K562 (cell line): ENCODE measurements at regions not wholly inside any gene's neighbourhood (a gene's known extent, or its start where the extent isn't known, plus 50 kb on each side); places are given as distances from the start of the nearest gene placed in this dataset.
A peak's percentile ranks its signal among the peaks of the same experiment; 100 is the strongest.

ENCODE experiments used
- CTCFL ChIP-seq: IDR thresholded peaks from 2 replicates; pipeline ENCODE4 v1.6.1; 2011; ENCODE audit warnings: borderline replicate concordance, low read depth, mild to moderate bottlenecking, moderate library complexity, low read length; ENCODE audit not compliant: insufficient read depth, poor library complexity, severe bottlenecking
- ELK3 ChIP-seq: fragments of 450-650 bp; formaldehyde crosslinking; IDR thresholded peaks from 2 replicates; pipeline ENCODE4 v1.4.0; 2020; ENCODE audit warnings: mild to moderate bottlenecking
- HNRNPL ChIP-seq: fragments of 200-400 bp; formaldehyde crosslinking; IDR thresholded peaks from 2 replicates; pipeline ENCODE4 v1.6.1; 2017; ENCODE audit warnings: low read depth, mild to moderate bottlenecking, low read length
- ID3 ChIP-seq, 2 experiments: fragments of 250-450 bp in 1 of 2; fragments of 450-650 bp in 1 of 2; sonication (Bioruptor Pico) in 1 of 2; IDR thresholded peaks; 2 replicates each; pipeline versions ENCODE4 v1.6.1 to v1.8.0; 2016 to 2021; ENCODE audit warnings: mild to moderate bottlenecking in 2 of 2, moderate library complexity in 2 of 2, missing compliant biosample characterization in 1 of 2, missing genetic modification characterization in 1 of 2
- IFI16 ChIP-seq: fragments of 250-450 bp; sonication (Bioruptor Pico); IDR thresholded peaks from 2 replicates; pipeline ENCODE4 v2.1.2; 2022; ENCODE audit warnings: mild to moderate bottlenecking, inconsistent platforms
- KLF10 ChIP-seq: fragments of 250-450 bp; sonication (Bioruptor Pico); IDR thresholded peaks from 2 replicates; pipeline ENCODE4 v1.6.1; 2021; ENCODE audit warnings: matching md5 sums
- MBD2 ChIP-seq: sonication (generic); IDR thresholded peaks from 2 replicates; pipeline ENCODE4 v1.6.1; 2016; ENCODE audit warnings: low read depth, borderline replicate concordance
- MTF1 ChIP-seq: fragments of 250-450 bp; sonication (Bioruptor Pico); IDR thresholded peaks from 2 replicates; pipeline ENCODE4 v1.9.0; 2021; ENCODE audit warnings: moderate library complexity, mild to moderate bottlenecking, inconsistent platforms, borderline replicate concordance
- PREB ChIP-seq: sonication (generic); formaldehyde crosslinking; IDR thresholded peaks from 2 replicates; pipeline ENCODE4 v1.8.1; 2023; ENCODE audit warnings: mild to moderate bottlenecking, missing genetic modification reagents
- PYGO2 ChIP-seq: fragments of 450-650 bp; IDR thresholded peaks from 2 replicates; pipeline ENCODE4 v1.6.1; 2016; ENCODE audit warnings: mild to moderate bottlenecking, missing genetic modification characterization, moderate library complexity, missing compliant biosample characterization
- RB1 ChIP-seq: fragments of 450-650 bp; IDR thresholded peaks from 2 replicates; pipeline ENCODE4 v1.6.1; 2017; ENCODE audit warnings: low read depth, mild to moderate bottlenecking
- RNF2 ChIP-seq: sonication (generic); IDR thresholded peaks from 2 replicates; pipeline ENCODE4 v1.6.1; 2016
- SFPQ ChIP-seq: fragments of 200-400 bp; formaldehyde crosslinking; IDR thresholded peaks from 2 replicates; pipeline ENCODE4 v1.6.1; 2017; ENCODE audit warnings: mild to moderate bottlenecking, low read depth, low read length, moderate library complexity
- SNAPC5 ChIP-seq: fragments of 250-450 bp; sonication (Bioruptor Pico); IDR thresholded peaks from 2 replicates; pipeline ENCODE4 v1.8.0; 2021; ENCODE audit warnings: moderate library complexity, mild to moderate bottlenecking, inconsistent platforms
- SPI1 ChIP-seq: IDR thresholded peaks from 2 replicates; pipeline ENCODE4 v1.6.1; 2011; ENCODE audit warnings: low read depth, low read length, control low read depth, borderline replicate concordance
- STAT5A ChIP-seq: IDR thresholded peaks from 2 replicates; pipeline ENCODE4 v1.6.1; 2012; ENCODE audit warnings: low read length, inconsistent platforms, borderline replicate concordance
- ZBED1 ChIP-seq: IDR thresholded peaks from 2 replicates; pipeline ENCODE4 v1.6.1; 2014
- ZNF184 ChIP-seq: sonication (generic); formaldehyde crosslinking; IDR thresholded peaks from 2 replicates; pipeline ENCODE4 v1.5.0; 2020; ENCODE audit warnings: missing genetic modification reagents
- ZNF197 ChIP-seq: fragments of 200-800 bp; sonication (Bioruptor generic); IDR thresholded peaks from 2 replicates; pipeline ENCODE4 v1.6.1; 2016; ENCODE audit warnings: low read depth, missing genetic modification characterization, missing compliant biosample characterization
- ZNF354B ChIP-seq: fragments of 250-450 bp; sonication (Bioruptor Pico); IDR thresholded peaks from 2 replicates; pipeline ENCODE4 v1.4.0; 2020

- TF ChIP-seq SPI1: no peak
- TF ChIP-seq SFPQ: no peak
- peak; percentile 49; the same call in 1 of the 2 replicates for TF ChIP-seq RNF2
- TF ChIP-seq ZNF197 (CRISPR knock-in tag): no peak
- no peak for TF ChIP-seq IFI16 (CRISPR knock-in tag)
- TF ChIP-seq ZNF184 (CRISPR knock-in tag): no peak
- no peak for TF ChIP-seq ZBED1
- no peak for TF ChIP-seq ZNF354B (CRISPR knock-in tag)
- no peak for TF ChIP-seq CTCFL
- TF ChIP-seq HNRNPL: no peak
- TF ChIP-seq PYGO2 (tag): no peak
- TF ChIP-seq RB1: peak; percentile 41; the same call in 1 of the 2 replicates
- TF ChIP-seq STAT5A: no peak
- TF ChIP-seq MBD2: no peak
- TF ChIP-seq SNAPC5 (CRISPR knock-in tag): no peak
- no peak for TF ChIP-seq KLF10 (CRISPR knock-in tag)
- no peak for TF ChIP-seq ID3 (CRISPR knock-in tag; IDR thresholded peaks at IDR 0.05)
- TF ChIP-seq ID3 (tag; IDR thresholded peaks at IDR 0.05): no peak
- TF ChIP-seq PREB (CRISPR knock-in tag): no peak
- no peak for TF ChIP-seq MTF1 (CRISPR knock-in tag)
- no peak for TF ChIP-seq ELK3 (CRISPR knock-in tag)
These were observed 110.2 kb upstream of the ZNF184 start (continued) for GRCh38 chr6:27582928-27583725.
